Activated CD4-positive, alpha-beta T cell treated with anti-CD3 and anti-CD28 coated beads for 36 hours (primary cell): ENCODE measurements at regions not wholly inside any gene's neighbourhood (a gene's known extent, or its start where the extent isn't known, plus 50 kb on each side); places are given as distances from the start of the nearest gene placed in this dataset.

Experiments used
- ATAC-seq: fragments of 200-7000 bp; cut with Tn5 transposase; one replicate; pipeline ENCODE4 v1.10.0; 2021; ENCODE audit warnings: mild to moderate bottlenecking, moderate library complexity
- CTCF ChIA-PET: fragments of 350-600 bp; sonication (Branson Sonifier 250); formaldehyde crosslinking; loops from one replicate; lab custom pipeline; 2021; ENCODE audit warnings: antibody characterized with exemption; lab: Charles Lee
- POLR2A ChIA-PET: fragments of 350-600 bp; sonication (Branson Sonifier 250); formaldehyde crosslinking; loops from one replicate; lab custom pipeline; 2021; ENCODE audit warnings: antibody characterized with exemption, inconsistent platforms; lab: Charles Lee
- DNase-seq: peaks from one replicate; pipeline ENCODE4 v3.0.0-alpha.2; 2020
- H3K27ac Mint-ChIP-seq: one replicate; pipeline ENCODE4 v1.8.0; 2021; ENCODE audit warnings: mixed read lengths
- H3K27me3 Mint-ChIP-seq: one replicate; pipeline ENCODE4 v1.8.0; 2021; ENCODE audit warnings: mixed read lengths
- H3K36me3 Mint-ChIP-seq: one replicate; pipeline ENCODE4 v1.8.0; 2021; ENCODE audit warnings: low read depth, mixed read lengths
- H3K4me1 Mint-ChIP-seq: one replicate; pipeline ENCODE4 v1.8.0; 2021; ENCODE audit warnings: mixed read lengths
- H3K4me3 Mint-ChIP-seq: one replicate; pipeline ENCODE4 v1.8.0; 2021; ENCODE audit warnings: mild to moderate bottlenecking, moderate library complexity, mixed read lengths
- H3K9me3 Mint-ChIP-seq: one replicate; pipeline ENCODE4 v1.8.0; 2021; ENCODE audit warnings: low read depth, mixed read lengths
- intact Hi-C, 2 experiments: fragments of 100-400 bp; cut with DNase I in 1 of 2; cut with micrococcal nuclease in 1 of 2; formaldehyde crosslinking; loops; one replicate each; pipeline versions ENCODE4 v1.14.2 to v1.15.1; 2022 to 2024; cut with DNase I, micrococcal nuclease

DNA sequence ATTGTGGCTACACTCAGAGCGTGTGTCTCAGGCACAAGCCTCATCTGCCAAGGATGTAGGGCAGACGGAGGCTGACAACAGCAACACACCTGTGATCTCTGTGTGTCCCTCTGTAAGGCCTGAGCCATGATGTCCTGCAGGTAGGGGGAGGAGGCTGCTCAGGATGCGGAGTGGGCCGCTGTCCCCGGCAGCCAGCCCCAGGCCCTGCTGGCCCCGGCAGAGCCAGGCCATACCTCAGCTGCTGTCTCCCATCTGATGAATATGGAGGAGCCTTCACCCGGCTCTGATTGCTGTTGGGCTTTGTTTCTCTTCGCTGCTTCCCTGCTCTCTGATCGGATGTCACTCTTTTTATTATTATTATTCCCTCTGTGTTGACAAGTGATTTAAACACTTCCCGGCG lies 83.6 kb upstream of the NCAM1 start:
- no peaks in the 10 kb centered on the region for H3K4me1 Mint-ChIP-seq
- ChIA-PET CTCF (no interaction called here), POLR2A (no interaction called here)
- no peak for ATAC-seq
- H3K4me3 Mint-ChIP-seq: no peak overlapping the region
- intact Hi-C loops: no loop called here
- no peaks in the 10 kb centered on the region for H3K9me3 Mint-ChIP-seq
- no peaks in the 10 kb centered on the region for H3K36me3 Mint-ChIP-seq
- H3K27ac Mint-ChIP-seq: no peak overlapping the region
- DNase-seq: no peak
- H3K27me3 Mint-ChIP-seq: peaks cover 3% of the 10 kb centered on the region

DNA sequence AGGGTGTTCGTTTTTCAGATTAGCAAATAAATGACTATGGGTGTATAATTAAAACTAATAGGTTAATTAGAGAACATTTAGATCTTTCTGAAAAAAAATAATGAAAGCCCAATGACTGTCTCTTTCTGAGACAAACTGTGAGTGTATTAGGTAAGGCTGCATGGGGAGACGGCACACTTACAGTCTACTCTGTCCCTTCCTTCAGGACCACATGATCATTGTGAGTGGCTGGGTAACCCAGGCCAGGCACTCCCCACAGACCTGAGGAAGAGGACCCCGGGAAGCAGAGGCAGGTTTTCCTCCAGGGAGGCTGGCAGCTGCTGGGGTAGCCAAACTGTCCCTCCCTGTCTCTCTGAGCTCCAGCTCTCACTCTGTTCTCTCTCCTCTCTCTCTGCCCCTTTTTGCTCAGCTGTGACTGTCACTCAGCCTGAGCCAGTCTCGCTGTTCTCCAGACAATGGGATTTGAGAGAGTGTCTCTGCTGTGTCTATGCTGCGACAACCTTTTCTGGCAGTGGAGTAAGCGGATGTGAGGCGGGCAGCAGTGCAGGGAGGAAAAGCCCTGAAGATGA lies 83.1 kb upstream of the NCAM1 start:
- no peaks in the 10 kb centered on the region for H3K36me3 Mint-ChIP-seq
- no peak overlapping the region for H3K27ac Mint-ChIP-seq
- H3K27me3 Mint-ChIP-seq: no peaks in the 10 kb centered on the region
- H3K4me3 Mint-ChIP-seq: no peak overlapping the region
- CTCF ChIA-PET: no interaction called here
- intact Hi-C loops: no loop called here
- no peaks in the 10 kb centered on the region for H3K9me3 Mint-ChIP-seq
- ATAC-seq: no peak
- H3K4me1 Mint-ChIP-seq: no peaks in the 10 kb centered on the region
- no peak for DNase-seq
- POLR2A ChIA-PET: no interaction called here

DNA sequence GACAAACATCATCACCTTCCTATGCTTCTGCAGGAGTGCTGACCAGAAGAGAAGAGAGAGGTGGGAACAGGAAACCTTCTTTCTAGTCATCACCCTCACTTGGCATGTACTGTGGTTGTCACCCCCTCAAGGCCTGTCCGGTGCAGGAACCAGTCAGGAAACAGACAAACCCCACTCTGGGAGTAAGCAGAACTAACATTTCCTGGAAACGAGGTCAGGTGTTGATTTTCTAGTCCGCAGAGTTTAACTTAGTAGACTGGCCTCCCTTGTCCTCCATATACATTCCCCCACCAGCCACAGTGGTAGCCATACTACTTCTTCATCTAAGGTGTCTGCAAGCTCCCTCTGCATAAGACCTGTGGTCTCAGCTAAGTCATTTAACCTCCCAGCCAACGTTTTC lies 80.7 kb upstream of the NCAM1 start:
- ATAC-seq: no peak
- H3K27me3 Mint-ChIP-seq: no peaks in the 10 kb centered on the region
- no peak for DNase-seq
- no peaks in the 10 kb centered on the region for H3K4me1 Mint-ChIP-seq
- H3K4me3 Mint-ChIP-seq: no peak overlapping the region
- H3K27ac Mint-ChIP-seq: no peak overlapping the region
- no peaks in the 10 kb centered on the region for H3K9me3 Mint-ChIP-seq
- intact Hi-C loops: no loop called here
- ChIA-PET POLR2A (no interaction called here), CTCF (no interaction called here)
- H3K36me3 Mint-ChIP-seq: no peaks in the 10 kb centered on the region

DNA sequence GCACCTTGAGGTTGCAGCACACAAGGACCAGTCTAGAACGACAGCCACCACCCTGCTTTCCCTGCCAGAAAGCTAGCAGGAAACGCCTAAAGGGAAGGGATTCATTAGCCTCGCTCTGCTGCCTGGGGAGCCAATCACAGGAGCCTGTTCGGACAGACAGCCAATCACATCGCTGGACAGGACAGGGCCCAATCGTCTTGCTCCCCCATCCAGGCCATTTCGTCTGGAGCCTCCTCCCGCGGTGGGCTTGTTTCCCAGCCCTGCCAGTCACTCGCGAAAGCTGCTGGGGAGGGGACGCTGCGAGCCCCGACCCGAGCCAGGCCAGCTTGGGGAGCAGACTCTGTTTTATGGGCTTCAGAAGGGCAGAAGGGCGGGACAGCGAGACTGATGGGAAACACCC lies 79.8 kb upstream of the NCAM1 start:
- ATAC-seq (no peak), DNase-seq (no peak)
- no peaks in the 10 kb centered on the region for H3K36me3 Mint-ChIP-seq
- no peaks in the 10 kb centered on the region for H3K9me3 Mint-ChIP-seq
- H3K4me1 Mint-ChIP-seq: no peaks in the 10 kb centered on the region
- ChIA-PET CTCF (no interaction called here), POLR2A (no interaction called here)
- H3K4me3 Mint-ChIP-seq: no peak overlapping the region
- intact Hi-C loops: no loop called here
- H3K27me3 Mint-ChIP-seq: no peaks in the 10 kb centered on the region
- no peak overlapping the region for H3K27ac Mint-ChIP-seq

DNA sequence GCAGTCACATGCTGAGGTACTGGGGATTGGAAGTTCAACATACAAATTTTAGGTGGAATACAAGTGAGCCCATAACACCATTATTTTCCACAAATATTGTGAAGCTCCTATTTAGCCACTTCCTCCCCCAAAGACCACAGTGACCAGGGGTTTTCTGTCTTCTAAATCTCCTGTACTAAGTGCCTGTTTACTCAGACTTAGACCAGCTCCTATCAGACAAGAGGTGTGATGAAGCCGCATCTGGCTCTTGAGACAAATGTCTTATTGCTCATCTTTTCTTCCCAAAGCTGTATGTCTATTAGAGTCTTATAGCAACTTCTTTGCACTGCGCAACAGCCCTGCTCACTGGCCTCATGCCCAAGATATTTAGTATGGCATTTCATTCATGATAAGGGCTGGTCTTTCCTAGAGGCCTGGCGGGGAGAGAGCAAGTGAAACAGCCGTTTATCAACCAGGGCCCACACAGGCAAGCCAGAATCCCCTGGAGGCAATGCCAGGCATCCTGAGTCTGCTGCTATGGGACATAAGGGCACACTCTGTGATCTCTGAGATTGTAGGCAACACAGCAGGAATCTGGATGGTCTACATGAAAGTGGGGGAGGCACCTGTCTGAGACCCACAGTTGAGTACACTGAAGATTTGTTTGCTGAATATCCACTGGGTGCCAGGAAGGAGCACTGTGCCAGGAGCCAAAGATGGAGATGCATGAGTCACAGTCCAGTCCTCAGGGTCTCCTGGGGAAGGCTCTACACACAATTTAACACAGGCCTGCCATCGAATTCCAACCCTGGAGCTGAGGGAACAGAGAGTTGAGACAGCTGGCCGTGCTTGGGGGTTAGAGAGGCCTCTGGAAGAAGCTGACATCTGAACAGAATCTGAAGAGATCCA lies 78.5 kb upstream of the NCAM1 start:
- H3K4me1 Mint-ChIP-seq: no peaks in the 10 kb centered on the region
- ChIA-PET POLR2A (no interaction called here), CTCF (interaction anchor here (0.6 kb wide), 1 partner anchor 30 kb away, joined by 3 read pairs; no protein-coding TSS in a partner anchor)
- no peak for DNase-seq
- H3K36me3 Mint-ChIP-seq: no peaks in the 10 kb centered on the region
- H3K4me3 Mint-ChIP-seq: no peak overlapping the region
- no peak for ATAC-seq
- intact Hi-C loops: no loop called here
- H3K9me3 Mint-ChIP-seq: no peaks in the 10 kb centered on the region
- no peak overlapping the region for H3K27ac Mint-ChIP-seq
- no peaks in the 10 kb centered on the region for H3K27me3 Mint-ChIP-seq

DNA sequence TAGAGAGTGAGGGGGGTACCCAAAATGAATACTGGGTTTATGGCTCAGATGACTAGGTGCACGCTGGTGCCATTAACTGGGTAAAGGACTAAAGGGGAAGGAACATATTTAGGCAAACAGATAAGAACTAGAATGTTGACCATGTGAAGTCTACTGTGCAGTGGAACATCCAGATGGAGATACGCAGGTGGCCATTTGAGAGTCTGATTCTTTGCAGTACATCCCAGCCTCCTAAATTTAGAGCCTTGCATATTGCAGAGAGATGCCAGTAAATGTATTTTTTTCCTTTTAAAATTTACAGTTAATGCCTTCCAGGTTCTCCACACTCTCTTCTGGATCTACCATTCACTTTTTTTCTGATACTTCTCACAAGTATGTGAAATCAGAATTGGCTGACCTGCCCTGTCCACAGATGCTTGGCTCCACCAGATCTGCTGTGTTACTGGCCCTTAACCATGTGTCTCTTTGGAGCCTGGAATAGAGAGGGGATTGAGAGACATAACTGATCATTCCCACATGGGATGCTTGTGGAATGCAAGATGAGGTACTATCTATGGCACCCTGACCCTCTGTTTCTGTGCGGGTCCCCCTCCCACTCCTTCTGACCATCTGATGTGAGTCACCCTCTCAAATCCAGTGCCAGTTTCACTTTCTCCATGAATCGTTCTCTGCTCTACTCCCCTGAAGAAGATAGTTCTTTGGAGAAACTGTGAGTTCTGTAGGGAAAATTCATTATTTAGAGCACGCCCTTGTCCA lies 77.0 kb upstream of the NCAM1 start:
- H3K4me1 Mint-ChIP-seq: no peaks in the 10 kb centered on the region
- H3K4me3 Mint-ChIP-seq: no peak overlapping the region
- CTCF ChIA-PET: interaction anchor here (0.6 kb wide), 1 partner anchor 86 kb away, joined by 5 read pairs; no protein-coding TSS in a partner anchor
- no peaks in the 10 kb centered on the region for H3K27me3 Mint-ChIP-seq
- H3K9me3 Mint-ChIP-seq: no peaks in the 10 kb centered on the region
- intact Hi-C loops: no loop called here
- DNase-seq (no peak), ATAC-seq (no peak)
- no peaks in the 10 kb centered on the region for H3K36me3 Mint-ChIP-seq
- H3K27ac Mint-ChIP-seq: no peak overlapping the region
- POLR2A ChIA-PET: no interaction called here

DNA sequence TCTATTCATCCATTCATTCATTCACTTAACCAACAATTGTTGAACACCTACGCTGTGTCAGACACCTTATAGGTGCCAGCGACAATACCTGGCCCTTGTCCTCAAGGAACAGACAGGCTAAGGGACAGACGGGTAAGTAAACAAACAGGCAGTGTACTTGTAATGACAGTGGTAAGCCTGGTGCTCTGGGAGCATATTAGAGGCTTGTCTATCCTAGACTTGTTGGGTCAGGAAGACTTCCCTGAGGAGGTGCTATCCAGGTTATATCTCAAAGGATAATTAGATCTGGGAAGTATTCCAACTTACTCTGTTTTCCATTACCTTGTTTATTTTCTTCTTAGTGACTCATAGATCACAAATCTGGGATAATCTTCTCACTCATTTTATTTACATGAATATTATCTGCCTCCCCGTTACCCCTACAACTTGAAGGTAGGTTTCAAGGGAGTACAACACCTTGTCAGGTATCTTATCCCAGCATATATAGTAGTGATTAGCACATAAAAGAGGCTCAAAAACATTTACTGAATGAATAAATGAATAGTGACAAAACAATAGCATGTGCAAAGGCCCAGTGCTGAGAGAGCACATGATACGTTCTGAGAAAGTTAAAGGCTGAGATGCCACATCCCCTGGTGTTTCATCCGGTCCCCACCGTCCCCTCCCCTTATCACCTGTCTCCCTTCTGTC lies 75.3 kb upstream of the NCAM1 start:
- H3K4me3 Mint-ChIP-seq: no peak overlapping the region
- ATAC-seq (no peak), DNase-seq (no peak)
- peaks cover under 1% of the 10 kb centered on the region for H3K27me3 Mint-ChIP-seq
- no peaks in the 10 kb centered on the region for H3K36me3 Mint-ChIP-seq
- H3K27ac Mint-ChIP-seq: no peak overlapping the region
- H3K4me1 Mint-ChIP-seq: no peaks in the 10 kb centered on the region
- ChIA-PET POLR2A (no interaction called here), CTCF (no interaction called here)
- intact Hi-C loops: no loop called here
- H3K9me3 Mint-ChIP-seq: no peaks in the 10 kb centered on the region

DNA sequence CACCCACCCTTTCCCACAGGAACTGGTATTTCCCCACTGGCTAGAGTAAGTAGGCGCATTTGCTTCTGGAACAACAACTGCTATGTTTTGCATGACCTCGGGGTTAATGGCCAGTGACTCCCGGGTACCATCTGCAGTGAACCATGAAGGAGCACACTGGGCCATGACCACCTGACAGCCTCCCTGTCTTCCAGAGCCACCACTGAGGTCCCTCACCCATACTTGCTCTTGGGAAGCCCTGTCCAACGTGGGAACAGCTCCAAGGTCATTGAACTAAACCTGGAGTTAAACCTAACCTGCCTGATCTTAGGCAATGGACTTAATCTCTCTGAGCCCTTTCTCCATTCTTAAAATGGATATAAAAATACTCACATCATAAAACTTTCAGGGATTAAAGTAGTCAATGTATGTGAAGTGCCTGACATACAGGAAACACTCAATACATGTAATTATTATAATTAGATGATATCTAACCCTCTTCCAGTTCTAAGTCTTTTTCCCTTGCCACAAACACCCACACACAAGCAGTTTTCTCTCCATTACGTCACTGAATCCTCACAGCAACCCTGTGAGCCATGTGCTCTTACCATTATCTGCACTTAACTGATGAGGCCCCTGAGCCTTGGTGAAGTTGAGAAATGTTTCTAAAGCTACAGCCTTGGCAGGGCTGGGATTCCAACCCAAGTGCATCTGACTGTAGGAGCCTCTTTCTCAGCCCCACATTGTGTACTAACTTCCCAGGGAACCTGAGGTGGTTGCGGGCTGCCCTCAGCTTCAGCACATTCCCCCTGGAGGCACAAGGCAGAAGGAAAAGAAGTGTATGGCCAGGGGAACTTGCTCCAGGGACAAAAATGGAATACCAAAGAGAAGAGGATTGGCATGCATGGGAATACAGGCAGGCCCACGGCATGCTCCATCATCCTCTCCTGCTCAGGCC lies 74.5 kb upstream of the NCAM1 start:
- Mint-ChIP-seq H3K4me1 (no peaks in the 10 kb centered on the region), H3K36me3 (no peaks in the 10 kb centered on the region), H3K9me3 (no peaks in the 10 kb centered on the region), H3K27me3 (peaks cover 3% of the 10 kb centered on the region), H3K27ac (no peak overlapping the region), H3K4me3 (no peak overlapping the region)
- ChIA-PET POLR2A (no interaction called here), CTCF (no interaction called here)
- ATAC-seq (no peak), DNase-seq (no peak)
- intact Hi-C loops: no loop called here

DNA sequence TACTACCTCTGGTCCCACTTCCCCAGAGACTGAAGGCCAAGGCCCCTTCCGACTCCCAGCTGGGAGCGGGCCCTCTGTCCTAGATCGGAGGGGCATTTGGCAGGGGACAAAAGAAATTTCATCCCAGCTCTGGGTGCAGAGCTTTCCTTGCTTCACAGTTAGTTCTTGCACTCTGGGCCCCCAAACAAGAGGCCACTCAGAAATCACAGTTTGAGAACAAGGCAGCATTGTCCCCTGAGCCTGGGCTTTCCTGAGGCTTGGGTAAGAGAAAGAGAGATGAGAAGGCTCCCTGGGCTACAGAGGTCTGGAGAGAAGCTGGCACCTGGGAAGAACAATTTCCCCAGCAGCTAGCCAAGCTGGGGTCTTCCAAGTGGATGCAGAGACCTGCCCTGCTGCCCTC lies 71.8 kb upstream of the NCAM1 start:
- ATAC-seq (no peak), DNase-seq (no peak)
- CTCF ChIA-PET: interaction anchor here (0.6 kb wide), 2 partner anchors 38 to 266 kb away, joined by 3 to 4 read pairs; no protein-coding TSS in a partner anchor
- Mint-ChIP-seq H3K9me3 (no peaks in the 10 kb centered on the region), H3K4me3 (no peak overlapping the region), H3K36me3 (no peaks in the 10 kb centered on the region), H3K27ac (no peak overlapping the region), H3K4me1 (no peaks in the 10 kb centered on the region), H3K27me3 (peaks cover 13% of the 10 kb centered on the region)
- POLR2A ChIA-PET: no interaction called here
- intact Hi-C loops: no loop called here

DNA sequence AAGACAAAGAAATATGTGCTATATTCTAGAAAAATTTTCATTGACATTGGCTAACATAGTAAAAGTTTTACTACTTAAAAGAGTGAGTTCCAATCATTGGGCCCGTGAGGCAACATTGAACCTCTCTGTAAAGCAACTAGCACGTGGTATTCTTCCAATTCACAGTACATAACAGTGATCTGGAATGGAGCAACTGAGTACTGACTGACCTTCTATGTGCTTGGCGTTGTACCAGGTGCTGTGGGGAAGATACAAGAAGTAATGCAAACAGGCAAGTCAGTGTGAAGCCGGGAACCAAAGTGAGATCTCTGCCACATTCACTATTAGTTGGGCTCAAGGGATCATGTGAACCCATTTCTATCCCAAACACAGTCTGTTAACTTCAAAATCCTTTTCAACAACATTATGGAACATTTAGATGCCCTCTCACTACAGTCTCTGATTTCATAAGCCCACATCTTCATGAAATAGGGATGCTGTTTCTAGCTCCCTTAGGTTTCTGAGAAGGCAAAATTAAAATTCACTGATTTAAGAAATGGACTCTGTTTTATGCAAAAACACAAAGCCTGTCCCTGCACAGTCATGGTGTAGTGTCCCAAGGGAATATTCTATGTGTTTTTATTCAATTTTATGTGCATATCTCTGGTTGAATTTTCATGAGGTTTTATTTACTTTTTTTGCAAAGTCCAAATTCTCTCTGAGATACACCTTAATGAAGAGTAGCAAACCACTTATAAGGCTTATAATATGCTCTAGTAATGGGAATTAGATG lies 61.8 kb upstream of the NCAM1 start:
- DNase-seq (no peak), ATAC-seq (no peak)
- no peaks in the 10 kb centered on the region for H3K4me1 Mint-ChIP-seq
- intact Hi-C loops: no loop called here
- H3K9me3 Mint-ChIP-seq: no peaks in the 10 kb centered on the region
- no peak overlapping the region for H3K4me3 Mint-ChIP-seq
- H3K36me3 Mint-ChIP-seq: no peaks in the 10 kb centered on the region
- POLR2A ChIA-PET: no interaction called here
- H3K27ac Mint-ChIP-seq: no peak overlapping the region
- peaks cover 6% of the 10 kb centered on the region for H3K27me3 Mint-ChIP-seq
- CTCF ChIA-PET: interaction anchor here (0.5 kb wide), 1 partner anchor 50 kb away, joined by 3 read pairs; no protein-coding TSS in a partner anchor
